AG08396 (cell line): ENCODE measurements at regions not wholly inside any gene's neighbourhood (a gene's known extent, or its start where the extent isn't known, plus 50 kb on each side); places are given as distances from the start of the nearest gene placed in this dataset.

Source experiments
- DNase-seq: peaks from one replicate; pipeline ENCODE4 v3.0.0; 2012; ENCODE audit warnings: low spot score, mixed read lengths

GRCh38 chrX:80098038-80098437 lies 83.5 kb downstream of the TBX22 start:
- DNase-seq: no peak

DNA sequence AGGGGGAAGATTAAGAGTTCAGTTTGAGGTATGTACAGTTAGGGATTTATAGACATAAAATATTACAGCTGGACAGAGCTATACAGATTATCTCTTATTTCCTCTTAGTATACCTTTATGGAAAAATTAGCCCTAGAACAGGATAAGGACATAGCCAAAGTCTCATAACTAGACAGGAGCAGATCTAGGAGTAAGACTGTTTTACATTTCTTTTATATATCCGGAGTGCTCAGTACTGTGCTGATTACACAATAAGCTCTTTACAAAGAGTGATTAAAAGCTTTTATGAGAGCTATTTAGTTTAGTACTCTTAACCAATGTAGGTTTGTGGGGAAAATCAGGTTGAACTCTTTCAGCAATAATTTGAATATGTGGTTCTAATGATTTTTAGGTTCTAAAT lies 105.8 kb downstream of the TBX22 start:
- no peak for DNase-seq

- DNase-seq: no peak
These were observed 124.4 kb downstream of the TBX22 start for GRCh38 chrX:80138938-80139337.

- DNase-seq: no peak
These were observed 125.0 kb downstream of the TBX22 start for GRCh38 chrX:80139564-80139963.

GRCh38 chrX:80170581-80170980 lies 156.0 kb downstream of the TBX22 start:
- DNase-seq: no peak

DNA sequence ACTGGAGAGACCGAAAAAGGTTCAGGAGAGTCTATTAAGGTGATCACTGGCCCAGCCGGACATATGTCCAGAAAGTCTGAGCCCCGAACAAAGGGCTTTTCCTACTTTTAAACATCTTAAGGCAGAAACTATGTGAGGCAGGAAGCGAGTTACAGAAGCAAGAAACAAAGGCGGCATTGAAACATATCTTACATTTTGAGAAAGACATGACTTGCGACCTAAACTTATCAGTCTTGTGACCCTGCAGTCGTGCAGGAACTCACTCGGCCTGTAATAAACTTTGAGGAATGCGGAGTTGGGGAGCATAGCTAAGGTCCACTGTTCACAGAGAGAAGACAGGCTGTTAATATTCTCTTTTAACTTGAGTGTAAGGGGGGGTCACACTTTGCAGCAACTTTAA lies 158.7 kb downstream of the TBX22 start:
- no peak for DNase-seq

- no peak for DNase-seq
These were observed 160.5 kb downstream of the TBX22 start for GRCh38 chrX:80174925-80175574.

GRCh38 chrX:80181079-80181478 lies 166.5 kb downstream of the TBX22 start:
- DNase-seq: no peak

DNA sequence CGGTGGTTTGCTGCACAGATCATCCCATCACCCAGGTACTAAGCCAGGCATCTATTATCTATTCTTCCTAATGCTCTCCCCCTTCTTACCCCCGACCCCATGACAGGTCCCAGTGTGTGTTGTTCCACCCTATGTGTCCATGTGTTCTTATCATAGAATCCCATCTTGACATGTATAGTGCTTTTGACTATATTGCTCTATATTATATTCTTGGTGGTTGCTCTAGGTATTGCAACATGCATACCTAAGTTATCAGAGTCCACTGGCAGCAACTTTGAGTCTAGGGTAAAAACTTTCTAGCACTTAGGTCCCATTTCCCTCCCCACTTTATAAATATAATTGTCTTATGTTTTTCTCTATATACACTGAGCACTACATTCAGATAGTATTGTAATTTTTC lies 170.3 kb downstream of the TBX22 start:
- DNase-seq: no peak

- no peak for DNase-seq
These were observed 192.1 kb downstream of the TBX22 start for GRCh38 chrX:80206647-80207046.

GRCh38 chrX:80207327-80207726 lies 192.8 kb downstream of the TBX22 start:
- DNase-seq: no peak

DNA sequence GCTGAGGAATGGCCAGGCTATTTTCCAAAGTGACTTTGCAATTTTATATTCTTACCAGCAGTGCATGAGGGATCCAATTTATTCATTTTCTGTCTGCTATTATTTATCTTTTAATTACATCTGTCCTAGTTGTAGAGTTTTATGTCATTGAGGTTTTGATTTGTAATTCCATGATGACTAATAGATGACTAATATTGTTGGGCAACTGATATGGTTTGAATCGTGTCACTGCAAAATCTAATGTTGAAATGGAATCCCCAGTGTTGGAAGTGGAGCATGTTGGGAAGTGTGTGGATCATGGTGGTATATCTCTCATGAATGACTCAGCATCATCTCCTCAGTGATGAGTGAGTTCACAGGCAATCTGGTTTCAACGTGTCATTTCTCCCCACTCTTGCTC lies 201.5 kb downstream of the TBX22 start:
- DNase-seq: no peak

DNA sequence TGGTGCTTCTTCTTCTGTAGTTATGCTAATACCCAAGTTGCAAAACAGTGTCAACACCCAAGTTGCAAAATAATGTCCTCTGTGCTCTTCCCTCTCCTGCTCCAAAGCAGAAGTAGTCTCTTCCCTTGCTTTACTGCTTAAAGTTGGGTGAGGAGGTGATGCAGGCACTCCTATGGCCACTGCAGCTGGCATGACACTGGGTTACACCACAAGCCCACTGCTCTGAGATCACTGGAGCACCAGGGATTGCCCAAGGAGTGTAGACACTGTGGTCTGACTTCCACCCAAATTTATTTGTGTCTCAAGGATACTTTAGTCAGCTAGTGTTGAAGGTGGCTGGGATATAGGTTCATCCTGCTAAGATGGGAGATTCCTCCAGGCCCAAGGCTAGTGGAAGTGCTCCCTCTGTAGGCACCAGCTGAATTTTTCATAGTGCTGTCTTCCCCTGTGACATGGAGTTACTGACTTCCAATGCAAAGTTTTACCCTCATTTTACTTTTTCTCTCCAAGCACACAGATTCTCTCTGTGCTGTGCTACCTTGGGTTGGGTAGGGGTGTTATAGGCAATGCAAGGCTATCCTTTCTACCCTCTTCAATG lies 196.2 kb upstream of the TENT5D start:
- no peak for DNase-seq

GRCh38 chrX:80229626-80230025 lies 190.6 kb upstream of the TENT5D start:
- DNase-seq: no peak

DNA sequence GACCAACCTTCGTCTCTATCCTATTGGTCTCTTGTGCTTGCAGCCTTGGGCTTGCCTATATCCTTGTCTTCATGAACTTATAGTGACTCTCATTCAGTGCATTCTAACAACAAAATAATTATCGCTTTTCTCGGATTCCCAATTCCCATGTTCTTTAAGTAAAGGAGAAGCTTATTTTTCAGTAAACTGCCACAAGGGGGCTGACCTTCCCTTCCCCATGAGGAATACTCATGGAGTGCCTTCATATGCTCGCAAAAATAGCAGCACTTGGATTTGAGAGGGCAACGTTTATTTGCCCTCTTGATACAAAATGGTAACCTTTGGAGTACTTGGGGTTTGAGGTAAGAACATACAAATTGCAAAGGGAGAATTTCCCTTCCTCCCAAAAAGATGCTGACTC lies 183.2 kb upstream of the TENT5D start:
- no peak for DNase-seq

DNA sequence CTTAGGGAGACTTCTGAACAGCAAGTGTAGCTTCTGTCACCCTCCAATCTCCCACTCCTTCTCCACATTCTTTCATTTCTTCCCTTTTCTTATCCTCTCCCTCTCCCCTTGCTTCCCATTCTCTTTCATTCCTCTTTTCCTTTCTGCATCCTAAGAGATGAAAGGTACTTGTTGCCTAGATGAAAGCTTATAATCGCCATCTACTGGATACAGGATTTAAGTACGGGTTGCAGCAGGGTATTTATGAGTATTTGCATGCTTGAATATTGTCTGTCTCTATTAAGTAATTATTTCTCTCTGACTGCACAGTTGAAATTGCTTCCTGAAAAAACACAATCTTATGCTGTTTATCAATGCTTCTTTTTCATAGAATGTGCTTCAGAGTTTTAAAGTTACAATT lies 174.0 kb upstream of the TENT5D start:
- no peak for DNase-seq

- DNase-seq: no peak
These were observed 154.0 kb upstream of the TENT5D start for GRCh38 chrX:80266287-80266686.

DNA sequence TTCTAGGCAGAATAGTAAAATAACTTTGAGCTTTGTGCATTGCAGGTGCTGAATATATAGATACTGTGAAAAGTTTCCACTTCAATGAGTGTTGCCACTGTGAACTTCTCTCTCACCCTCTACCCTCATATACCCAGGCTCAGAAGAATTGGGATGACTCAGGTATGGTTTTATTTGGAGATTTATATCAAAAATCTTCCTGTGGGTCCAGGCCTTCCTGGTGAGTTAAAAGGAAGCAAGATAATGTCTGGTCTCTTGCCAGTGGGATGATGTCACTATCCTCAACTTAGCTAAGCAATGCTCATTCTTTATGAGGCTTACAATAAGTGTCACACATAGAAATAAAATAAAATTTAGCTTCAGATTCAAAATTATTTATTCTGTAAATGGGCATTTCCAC lies 153.3 kb upstream of the TENT5D start:
- DNase-seq: no peak

GRCh38 chrX:80267790-80268189 lies 152.5 kb upstream of the TENT5D start:
- no peak for DNase-seq

GRCh38 chrX:80282535-80282934 lies 137.7 kb upstream of the TENT5D start:
- no peak for DNase-seq

DNA sequence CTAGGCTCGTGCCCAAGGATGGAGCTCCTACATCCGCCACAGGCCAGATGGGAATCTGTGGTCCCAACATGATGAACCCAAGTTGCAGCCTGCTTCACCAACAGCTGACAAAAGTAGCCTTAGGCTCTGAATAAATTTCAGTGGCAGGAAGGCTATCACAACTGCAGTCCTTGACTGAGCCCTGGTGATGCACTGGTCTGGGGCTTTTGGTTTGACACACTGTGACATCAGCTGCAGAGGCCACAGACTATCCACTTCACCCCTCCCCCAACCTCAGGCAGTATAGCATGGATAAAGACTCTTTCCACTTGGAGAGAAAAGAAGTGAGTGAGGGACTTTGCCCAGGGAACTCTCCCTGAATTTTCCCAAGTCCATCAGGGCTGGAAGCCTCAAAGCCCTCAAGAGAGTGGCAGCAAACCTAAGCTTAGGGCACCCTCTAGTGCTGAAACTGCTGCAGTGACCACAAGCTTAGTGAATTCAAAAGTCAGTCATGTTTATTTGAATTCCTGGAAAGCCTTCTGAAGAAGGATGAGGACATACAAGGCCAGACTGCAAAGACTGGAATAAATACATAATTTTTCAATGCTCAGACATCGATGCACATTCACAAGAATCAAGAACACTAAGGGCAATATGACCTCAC lies 135.0 kb upstream of the TENT5D start:
- DNase-seq: peak; percentile 3

- no peak for DNase-seq
These were observed 129.4 kb upstream of the TENT5D start for GRCh38 chrX:80290834-80291233.

GRCh38 chrX:80293354-80293753 lies 126.9 kb upstream of the TENT5D start:
- no peak for DNase-seq

GRCh38 chrX:80306007-80306406 lies 114.2 kb upstream of the TENT5D start:
- DNase-seq: no peak
